ENCODE measurements at regions not wholly inside any gene's neighbourhood (a gene's known extent, or its start where the extent isn't known, plus 50 kb on each side); places are given as distances from the start of the nearest gene placed in this dataset.

DNA sequence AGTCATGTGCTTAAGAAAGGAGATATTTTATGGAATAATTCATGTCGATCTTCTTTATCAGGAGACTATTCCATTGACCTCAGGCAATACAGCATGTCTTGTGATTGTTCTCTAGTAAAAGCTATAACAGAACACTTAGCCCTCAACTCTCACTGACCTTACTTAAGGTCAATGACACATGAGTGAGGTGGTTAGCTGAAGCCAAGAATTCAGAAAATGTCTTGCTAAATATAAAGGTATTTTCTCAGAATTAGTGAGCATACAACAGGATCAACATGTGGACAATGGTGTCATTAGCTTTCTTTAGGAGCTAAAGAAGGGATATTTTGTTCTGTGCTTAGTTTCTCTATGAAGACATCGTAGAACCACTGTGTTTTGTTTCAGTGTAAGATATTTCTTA is 1730.4 kb upstream of the SLC10A2 start:
- Histone ChIP-seq H3K27me3 (ENCODE audit: insufficient read depth, poor library complexity, severe bottlenecking) (no peaks in the 10 kb centered on the region), H3K36me3 (ENCODE audit: low read depth) (no peaks in the 10 kb centered on the region), H3K4me1 (ENCODE audit: insufficient read depth, poor library complexity, severe bottlenecking) (no peaks in the 10 kb centered on the region), H3K4me3 (ENCODE audit: severe bottlenecking) (no peak overlapping the region), H3K27ac (ENCODE audit: poor library complexity, severe bottlenecking) (no peak overlapping the region), H3K9me3 (ENCODE audit: severe bottlenecking) (no peaks in the 10 kb centered on the region)
- no peak for ATAC-seq (ENCODE audit: low read depth)
- TF ChIP-seq, protein P1, sequence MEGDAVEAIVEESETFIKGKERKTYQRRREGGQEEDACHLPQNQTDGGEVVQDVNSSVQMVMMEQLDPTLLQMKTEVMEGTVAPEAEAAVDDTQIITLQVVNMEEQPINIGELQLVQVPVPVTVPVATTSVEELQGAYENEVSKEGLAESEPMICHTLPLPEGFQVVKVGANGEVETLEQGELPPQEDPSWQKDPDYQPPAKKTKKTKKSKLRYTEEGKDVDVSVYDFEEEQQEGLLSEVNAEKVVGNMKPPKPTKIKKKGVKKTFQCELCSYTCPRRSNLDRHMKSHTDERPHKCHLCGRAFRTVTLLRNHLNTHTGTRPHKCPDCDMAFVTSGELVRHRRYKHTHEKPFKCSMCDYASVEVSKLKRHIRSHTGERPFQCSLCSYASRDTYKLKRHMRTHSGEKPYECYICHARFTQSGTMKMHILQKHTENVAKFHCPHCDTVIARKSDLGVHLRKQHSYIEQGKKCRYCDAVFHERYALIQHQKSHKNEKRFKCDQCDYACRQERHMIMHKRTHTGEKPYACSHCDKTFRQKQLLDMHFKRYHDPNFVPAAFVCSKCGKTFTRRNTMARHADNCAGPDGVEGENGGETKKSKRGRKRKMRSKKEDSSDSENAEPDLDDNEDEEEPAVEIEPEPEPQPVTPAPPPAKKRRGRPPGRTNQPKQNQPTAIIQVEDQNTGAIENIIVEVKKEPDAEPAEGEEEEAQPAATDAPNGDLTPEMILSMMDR (IDR thresholded peaks at IDR 0.05; ENCODE audit: poor library complexity, severe bottlenecking), result no peak
- DNase-seq (ENCODE audit: low spot score), result no peak

DNA sequence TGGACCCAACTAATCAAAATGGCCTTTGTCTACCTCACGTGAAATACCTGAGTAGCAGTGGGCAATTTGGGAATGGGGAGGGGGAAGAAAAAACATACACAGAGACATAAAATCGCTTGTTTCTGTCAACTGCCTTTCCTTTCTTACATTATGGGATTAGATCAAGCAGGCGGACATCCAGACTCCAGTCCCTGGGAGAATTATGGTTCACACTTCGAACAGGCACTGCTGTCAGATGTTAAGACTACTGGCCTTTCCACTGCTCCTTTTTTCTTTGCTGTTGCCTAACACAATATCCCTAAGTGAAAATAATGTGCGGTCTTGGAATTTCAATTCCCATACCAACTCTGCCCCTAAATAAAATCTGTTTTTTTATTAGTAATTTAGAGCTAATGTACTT is 1719.7 kb upstream of the SLC10A2 start:
- no peaks in the 10 kb centered on the region for H3K4me1 ChIP-seq (ENCODE audit: insufficient read depth, poor library complexity, severe bottlenecking)
- no peak for DNase-seq (ENCODE audit: low spot score)
- H3K27me3 ChIP-seq (ENCODE audit: insufficient read depth, poor library complexity, severe bottlenecking), result no peaks in the 10 kb centered on the region
- H3K9me3 ChIP-seq (ENCODE audit: severe bottlenecking), result no peaks in the 10 kb centered on the region
- no peak for ATAC-seq (ENCODE audit: low read depth)
- H3K4me3 ChIP-seq (ENCODE audit: severe bottlenecking), result no peak overlapping the region
- H3K36me3 ChIP-seq (ENCODE audit: low read depth), result no peaks in the 10 kb centered on the region
- TF ChIP-seq, protein P1 (IDR thresholded peaks at IDR 0.05; ENCODE audit: poor library complexity, severe bottlenecking), result no peak
- no peak overlapping the region for H3K27ac ChIP-seq (ENCODE audit: poor library complexity, severe bottlenecking)

DNA sequence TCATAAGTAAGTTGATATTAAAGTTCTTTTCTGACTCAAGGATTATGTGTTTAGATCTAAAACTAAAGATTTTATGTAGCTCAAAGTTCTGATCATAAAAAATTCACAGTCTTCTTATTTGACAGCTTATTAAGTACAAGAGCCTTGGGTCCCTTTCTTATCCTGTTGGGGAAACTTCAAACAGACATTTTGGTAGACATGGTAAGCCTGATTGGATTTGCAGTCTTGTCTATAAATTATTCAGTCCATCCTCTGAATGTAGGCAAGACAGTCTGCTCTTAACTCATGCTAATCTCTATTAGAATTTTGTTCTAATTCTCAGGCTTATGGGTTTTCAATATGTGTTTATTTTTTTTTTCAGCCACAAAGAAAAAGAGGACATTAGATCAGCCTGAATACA is 1718.7 kb upstream of the SLC10A2 start:
- TF ChIP-seq, protein P1 (IDR thresholded peaks at IDR 0.05; ENCODE audit: poor library complexity, severe bottlenecking), result no peak
- DNase-seq (ENCODE audit: low spot score), result no peak
- Histone ChIP-seq H3K4me1 (ENCODE audit: insufficient read depth, poor library complexity, severe bottlenecking) (no peaks in the 10 kb centered on the region), H3K27ac (ENCODE audit: poor library complexity, severe bottlenecking) (no peak overlapping the region), H3K27me3 (ENCODE audit: insufficient read depth, poor library complexity, severe bottlenecking) (no peaks in the 10 kb centered on the region), H3K4me3 (ENCODE audit: severe bottlenecking) (no peak overlapping the region), H3K9me3 (ENCODE audit: severe bottlenecking) (no peaks in the 10 kb centered on the region), H3K36me3 (ENCODE audit: low read depth) (no peaks in the 10 kb centered on the region)
- ATAC-seq (ENCODE audit: low read depth), result no peak

DNA sequence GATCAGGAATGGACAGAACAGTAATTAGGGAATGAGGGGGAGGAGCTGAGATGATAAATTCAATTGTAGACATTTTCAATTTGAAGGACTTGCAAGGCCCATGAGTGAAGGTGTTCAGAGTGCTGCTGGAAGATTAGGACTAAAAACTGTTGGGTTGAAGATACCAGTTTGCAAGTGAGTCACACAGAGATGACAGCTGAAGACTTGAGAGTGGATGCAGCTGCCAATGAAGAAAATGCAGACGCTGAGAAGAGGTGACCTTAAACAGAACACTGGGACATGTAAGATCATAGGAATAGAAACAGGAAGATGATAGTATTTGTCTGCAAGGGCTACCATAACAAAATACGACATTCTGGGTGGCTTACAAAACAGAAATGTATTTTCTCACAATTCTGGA is 1716.5 kb upstream of the SLC10A2 start:
- Histone ChIP-seq H3K9me3 (ENCODE audit: severe bottlenecking) (no peaks in the 10 kb centered on the region), H3K27ac (ENCODE audit: poor library complexity, severe bottlenecking) (no peak overlapping the region), H3K4me3 (ENCODE audit: severe bottlenecking) (no peak overlapping the region), H3K27me3 (ENCODE audit: insufficient read depth, poor library complexity, severe bottlenecking) (no peaks in the 10 kb centered on the region), H3K36me3 (ENCODE audit: low read depth) (no peaks in the 10 kb centered on the region), H3K4me1 (ENCODE audit: insufficient read depth, poor library complexity, severe bottlenecking) (no peaks in the 10 kb centered on the region)
- DNase-seq (ENCODE audit: low spot score) (no peak), ATAC-seq (ENCODE audit: low read depth) (no peak)
- TF ChIP-seq, protein P1 (IDR thresholded peaks at IDR 0.05; ENCODE audit: poor library complexity, severe bottlenecking), result no peak

DNA sequence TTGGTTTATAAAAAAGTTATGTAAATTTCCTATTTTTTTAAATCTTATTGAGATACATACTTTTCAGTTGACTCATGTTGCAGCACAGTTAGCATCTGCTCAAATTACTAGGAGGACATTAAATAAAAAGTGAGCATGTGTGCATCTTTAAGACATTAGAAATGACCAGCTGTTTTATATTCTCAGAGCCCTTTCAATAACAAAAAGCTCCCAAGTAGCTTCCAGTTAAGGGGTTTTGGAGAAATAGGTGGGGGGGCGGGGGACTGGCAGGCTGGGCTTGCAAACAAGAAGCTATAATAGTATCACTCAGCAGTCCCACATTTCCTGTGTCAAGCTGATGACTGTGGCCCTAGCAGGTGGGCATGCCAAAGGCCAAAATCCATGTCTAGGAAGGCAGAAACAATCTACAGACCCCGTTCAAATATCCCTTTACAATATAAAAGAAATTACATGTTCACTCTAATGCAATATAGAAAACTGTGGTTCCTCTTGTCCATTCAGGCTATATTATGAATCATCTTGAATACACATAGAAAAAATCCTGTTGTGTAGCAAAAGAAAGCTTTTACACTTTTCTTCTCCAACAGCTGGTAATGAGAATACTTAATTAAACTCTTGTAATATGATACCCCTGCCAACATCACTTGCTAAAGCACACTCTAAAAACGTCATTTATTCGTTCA is 1713.2 kb upstream of the SLC10A2 start:
- no peaks in the 10 kb centered on the region for H3K4me1 ChIP-seq (ENCODE audit: insufficient read depth, poor library complexity, severe bottlenecking)
- TF ChIP-seq, protein P1 (IDR thresholded peaks at IDR 0.05; ENCODE audit: poor library complexity, severe bottlenecking), result no peak
- no peaks in the 10 kb centered on the region for H3K27me3 ChIP-seq (ENCODE audit: insufficient read depth, poor library complexity, severe bottlenecking)
- no peaks in the 10 kb centered on the region for H3K36me3 ChIP-seq (ENCODE audit: low read depth)
- no peak overlapping the region for H3K4me3 ChIP-seq (ENCODE audit: severe bottlenecking)
- no peak overlapping the region for H3K27ac ChIP-seq (ENCODE audit: poor library complexity, severe bottlenecking)
- ATAC-seq (ENCODE audit: low read depth) (peak; percentile 58; the same call in 1 of the 3 replicates), DNase-seq (ENCODE audit: low spot score) (no peak)
- H3K9me3 ChIP-seq (ENCODE audit: severe bottlenecking), result no peaks in the 10 kb centered on the region

Measured in RWPE2 (cell line).